Fibroblast of mammary gland (primary cell): ENCODE measurements at regions not wholly inside any gene's neighbourhood (a gene's known extent, or its start where the extent isn't known, plus 50 kb on each side); places are given as distances from the start of the nearest gene placed in this dataset.
"Not testable (repeated sequence)": the region's sequence is repeated elsewhere in the genome, so short reads cannot be mapped to it uniquely, and the experiment has no call there.

Experiments used
- DNase-seq: peaks from one replicate; pipeline ENCODE4 v3.0.0-alpha.2; 2010; ENCODE audit warnings: low read depth
- H3K4me3 ChIP-seq: 2 replicates; pipeline ENCODE4 v1.5.1; 2011; ENCODE audit warnings: low read depth, mild to moderate bottlenecking, low read length, moderate library complexity; ENCODE audit not compliant: control insufficient read depth
- CTCF ChIP-seq: conservative IDR thresholded peaks from 2 replicates; pipeline ENCODE4 v1.5.1; 2011; ENCODE audit warnings: low read depth, low read length, inconsistent platforms; ENCODE audit not compliant: control insufficient read depth, insufficient read depth

GRCh38 chr10:80964179-80964578 is 426.5 kb downstream of the SH2D4B start:
- DNase-seq: no peak
- no peak overlapping the region for H3K4me3 ChIP-seq
- TF ChIP-seq CTCF: no peak

- no peak for DNase-seq
- no peak for TF ChIP-seq CTCF
- H3K4me3 ChIP-seq: no peak overlapping the region
Measured at GRCh38 chr10:80964955-80965614, 427.4 kb downstream of the SH2D4B start.

GRCh38 chr10:80966326-80966986 is 428.8 kb downstream of the SH2D4B start:
- DNase-seq: no peak
- H3K4me3 ChIP-seq: no peak overlapping the region
- no peak for TF ChIP-seq CTCF

- not testable (repeated sequence) for DNase-seq, H3K4me3 ChIP-seq
Measured at GRCh38 chr10:80967357-80967756, 429.7 kb downstream of the SH2D4B start.

- H3K4me3 ChIP-seq: no peak overlapping the region
- DNase-seq: no peak
- no peak for TF ChIP-seq CTCF
Measured at GRCh38 chr10:80968903-80969302, 431.2 kb downstream of the SH2D4B start.

- TF ChIP-seq CTCF: no peak
- DNase-seq: no peak
- H3K4me3 ChIP-seq: no peak overlapping the region
Measured at GRCh38 chr10:80971461-80971860, 433.8 kb downstream of the SH2D4B start.

- H3K4me3 ChIP-seq: no peak overlapping the region
- TF ChIP-seq CTCF: no peak
- DNase-seq: no peak
Measured at GRCh38 chr10:80976658-80977057, 439.0 kb downstream of the SH2D4B start.
